ENCODE measurements at regions not wholly inside any gene's neighbourhood (a gene's known extent, or its start where the extent isn't known, plus 50 kb on each side); places are given as distances from the start of the nearest gene placed in this dataset.

DNA sequence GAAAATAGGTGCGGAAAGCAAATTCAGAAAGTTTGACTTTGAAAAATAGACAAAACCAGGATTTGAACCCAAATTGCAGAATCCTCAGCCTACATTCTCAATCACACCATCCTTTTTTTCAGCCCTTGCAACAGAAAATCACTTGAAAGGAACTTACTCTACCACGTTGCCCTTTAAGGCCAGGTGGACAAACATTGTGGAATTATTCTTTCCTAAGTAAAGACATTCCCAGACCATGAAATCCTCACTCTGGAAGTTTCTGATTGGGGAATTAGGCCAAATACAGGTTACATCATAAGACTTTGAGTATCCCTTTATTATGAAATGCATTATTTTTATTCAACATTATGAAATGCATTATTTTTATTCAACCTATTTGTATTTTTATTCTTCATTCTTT, 259.4 kb downstream of the RAD51AP2 start:
- no peaks in the 10 kb centered on the region for H3K27me3 ChIP-seq (ENCODE audit: insufficient read depth, low read depth, low read length)
- no peaks in the 10 kb centered on the region for H3K79me2 ChIP-seq (replicated peaks; ENCODE audit: insufficient read depth, low read length)
- no peaks in the 10 kb centered on the region for H3K9me3 ChIP-seq (ENCODE audit: low read length)
- H3K36me3 ChIP-seq (ENCODE audit: insufficient read depth, low read length) = no peaks in the 10 kb centered on the region
- no peaks in the 10 kb centered on the region for H3F3A ChIP-seq (ENCODE audit: insufficient read depth, low read length, poor library complexity, severe bottlenecking)
- H3K9me2 ChIP-seq (ENCODE audit: insufficient read depth, low read length) = no peaks in the 10 kb centered on the region
- no peak overlapping the region for H3K9ac ChIP-seq (ENCODE audit: low read length)
- TF ChIP-seq POLR2AphosphoS5 (IDR thresholded peaks at IDR 0.05) (no peak), TAF1 (IDR thresholded peaks at IDR 0.05; ENCODE audit: low read depth) (no peak), SMC3 (conservative IDR thresholded peaks at IDR 0.05; ENCODE audit: poor library complexity) (no peak), EP300 (conservative IDR thresholded peaks at IDR 0.05; ENCODE audit: poor library complexity, severe bottlenecking) (no peak), MXI1 (conservative IDR thresholded peaks at IDR 0.05; ENCODE audit: poor library complexity, severe bottlenecking) (no peak), EZH2 (IDR thresholded peaks at IDR 0.05; ENCODE audit: borderline replicate concordance, insufficient read depth, low read length, poor library complexity, severe bottlenecking) (no peak), RAD21 (conservative IDR thresholded peaks at IDR 0.05) (no peak)
- TF ChIP-seq, protein P1, sequence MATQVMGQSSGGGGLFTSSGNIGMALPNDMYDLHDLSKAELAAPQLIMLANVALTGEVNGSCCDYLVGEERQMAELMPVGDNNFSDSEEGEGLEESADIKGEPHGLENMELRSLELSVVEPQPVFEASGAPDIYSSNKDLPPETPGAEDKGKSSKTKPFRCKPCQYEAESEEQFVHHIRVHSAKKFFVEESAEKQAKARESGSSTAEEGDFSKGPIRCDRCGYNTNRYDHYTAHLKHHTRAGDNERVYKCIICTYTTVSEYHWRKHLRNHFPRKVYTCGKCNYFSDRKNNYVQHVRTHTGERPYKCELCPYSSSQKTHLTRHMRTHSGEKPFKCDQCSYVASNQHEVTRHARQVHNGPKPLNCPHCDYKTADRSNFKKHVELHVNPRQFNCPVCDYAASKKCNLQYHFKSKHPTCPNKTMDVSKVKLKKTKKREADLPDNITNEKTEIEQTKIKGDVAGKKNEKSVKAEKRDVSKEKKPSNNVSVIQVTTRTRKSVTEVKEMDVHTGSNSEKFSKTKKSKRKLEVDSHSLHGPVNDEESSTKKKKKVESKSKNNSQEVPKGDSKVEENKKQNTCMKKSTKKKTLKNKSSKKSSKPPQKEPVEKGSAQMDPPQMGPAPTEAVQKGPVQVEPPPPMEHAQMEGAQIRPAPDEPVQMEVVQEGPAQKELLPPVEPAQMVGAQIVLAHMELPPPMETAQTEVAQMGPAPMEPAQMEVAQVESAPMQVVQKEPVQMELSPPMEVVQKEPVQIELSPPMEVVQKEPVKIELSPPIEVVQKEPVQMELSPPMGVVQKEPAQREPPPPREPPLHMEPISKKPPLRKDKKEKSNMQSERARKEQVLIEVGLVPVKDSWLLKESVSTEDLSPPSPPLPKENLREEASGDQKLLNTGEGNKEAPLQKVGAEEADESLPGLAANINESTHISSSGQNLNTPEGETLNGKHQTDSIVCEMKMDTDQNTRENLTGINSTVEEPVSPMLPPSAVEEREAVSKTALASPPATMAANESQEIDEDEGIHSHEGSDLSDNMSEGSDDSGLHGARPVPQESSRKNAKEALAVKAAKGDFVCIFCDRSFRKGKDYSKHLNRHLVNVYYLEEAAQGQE (IDR thresholded peaks at IDR 0.05; ENCODE audit: borderline replicate concordance) = no peak
- TF ChIP-seq, protein P2, sequence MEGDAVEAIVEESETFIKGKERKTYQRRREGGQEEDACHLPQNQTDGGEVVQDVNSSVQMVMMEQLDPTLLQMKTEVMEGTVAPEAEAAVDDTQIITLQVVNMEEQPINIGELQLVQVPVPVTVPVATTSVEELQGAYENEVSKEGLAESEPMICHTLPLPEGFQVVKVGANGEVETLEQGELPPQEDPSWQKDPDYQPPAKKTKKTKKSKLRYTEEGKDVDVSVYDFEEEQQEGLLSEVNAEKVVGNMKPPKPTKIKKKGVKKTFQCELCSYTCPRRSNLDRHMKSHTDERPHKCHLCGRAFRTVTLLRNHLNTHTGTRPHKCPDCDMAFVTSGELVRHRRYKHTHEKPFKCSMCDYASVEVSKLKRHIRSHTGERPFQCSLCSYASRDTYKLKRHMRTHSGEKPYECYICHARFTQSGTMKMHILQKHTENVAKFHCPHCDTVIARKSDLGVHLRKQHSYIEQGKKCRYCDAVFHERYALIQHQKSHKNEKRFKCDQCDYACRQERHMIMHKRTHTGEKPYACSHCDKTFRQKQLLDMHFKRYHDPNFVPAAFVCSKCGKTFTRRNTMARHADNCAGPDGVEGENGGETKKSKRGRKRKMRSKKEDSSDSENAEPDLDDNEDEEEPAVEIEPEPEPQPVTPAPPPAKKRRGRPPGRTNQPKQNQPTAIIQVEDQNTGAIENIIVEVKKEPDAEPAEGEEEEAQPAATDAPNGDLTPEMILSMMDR (IDR thresholded peaks at IDR 0.05; ENCODE audit: poor library complexity, severe bottlenecking) = no peak
- no peak overlapping the region for H3K4me3 ChIP-seq (ENCODE audit: low read length)
- H3K4me2 ChIP-seq (ENCODE audit: low read length) = no peak overlapping the region
- no peak overlapping the region for H2AFZ ChIP-seq (ENCODE audit: low read depth, low read length)
- no peaks in the 10 kb centered on the region for H4K20me1 ChIP-seq (ENCODE audit: insufficient read depth)
- no peak overlapping the region for H3K27ac ChIP-seq (ENCODE audit: low read length)

DNA sequence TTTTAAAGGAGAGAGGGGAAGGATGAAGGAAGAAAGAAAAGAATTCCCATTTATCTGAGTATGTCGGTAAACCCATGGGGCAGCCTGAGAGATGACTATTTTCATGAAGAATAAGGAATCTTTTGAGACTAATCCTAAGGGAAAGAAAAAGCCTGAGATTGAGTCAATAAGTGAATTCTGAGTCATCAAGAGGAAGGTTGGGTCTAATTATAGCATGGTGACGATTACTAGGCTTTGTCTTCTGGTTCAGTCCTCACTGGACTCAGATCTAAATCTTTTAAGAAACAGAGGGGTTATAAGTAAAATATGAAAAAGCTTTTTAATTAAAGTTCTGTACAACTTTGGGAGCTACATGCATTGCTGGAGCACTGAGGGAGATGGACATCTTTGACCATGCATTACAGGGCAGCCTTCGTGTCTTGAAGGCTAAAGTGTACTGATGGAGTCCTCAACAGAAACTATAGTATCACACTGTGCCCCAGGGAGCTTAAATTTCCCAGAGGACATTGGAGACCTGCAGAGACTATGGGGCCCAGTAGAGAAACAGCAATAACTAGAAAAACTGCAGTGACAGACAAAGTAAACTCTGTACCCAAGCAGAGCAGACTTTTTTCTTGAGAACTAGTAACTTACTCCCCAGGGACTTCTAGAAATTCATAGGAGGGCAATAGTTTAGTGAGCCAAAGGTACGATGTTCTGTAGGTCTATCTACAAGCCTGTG, 260.9 kb downstream of the RAD51AP2 start:
- Histone ChIP-seq H4K20me1 (ENCODE audit: insufficient read depth) (no peaks in the 10 kb centered on the region), H3K27me3 (ENCODE audit: insufficient read depth, low read depth, low read length) (no peaks in the 10 kb centered on the region), H3K27ac (ENCODE audit: low read length) (no peak overlapping the region), H3K4me2 (ENCODE audit: low read length) (no peak overlapping the region), H3K9me3 (ENCODE audit: low read length) (no peaks in the 10 kb centered on the region), H3K79me2 (replicated peaks; ENCODE audit: insufficient read depth, low read length) (no peaks in the 10 kb centered on the region), H3K36me3 (ENCODE audit: insufficient read depth, low read length) (no peaks in the 10 kb centered on the region), H3K4me3 (ENCODE audit: low read length) (no peak overlapping the region), H3F3A (ENCODE audit: insufficient read depth, low read length, poor library complexity, severe bottlenecking) (no peaks in the 10 kb centered on the region), H3K9ac (ENCODE audit: low read length) (no peak overlapping the region), H3K9me2 (ENCODE audit: insufficient read depth, low read length) (no peaks in the 10 kb centered on the region), H2AFZ (ENCODE audit: low read depth, low read length) (no peak overlapping the region)
- TF ChIP-seq MXI1 (conservative IDR thresholded peaks at IDR 0.05; ENCODE audit: poor library complexity, severe bottlenecking) (no peak), TAF1 (IDR thresholded peaks at IDR 0.05; ENCODE audit: low read depth) (no peak), EP300 (conservative IDR thresholded peaks at IDR 0.05; ENCODE audit: poor library complexity, severe bottlenecking) (no peak), SMC3 (conservative IDR thresholded peaks at IDR 0.05; ENCODE audit: poor library complexity) (no peak), EZH2 (IDR thresholded peaks at IDR 0.05; ENCODE audit: borderline replicate concordance, insufficient read depth, low read length, poor library complexity, severe bottlenecking) (no peak), RAD21 (conservative IDR thresholded peaks at IDR 0.05) (no peak), POLR2AphosphoS5 (IDR thresholded peaks at IDR 0.05) (no peak)
- TF ChIP-seq, protein P2 (IDR thresholded peaks at IDR 0.05; ENCODE audit: poor library complexity, severe bottlenecking) = no peak
- TF ChIP-seq, protein P1 (IDR thresholded peaks at IDR 0.05; ENCODE audit: borderline replicate concordance) = no peak

Data from neural cell (in vitro differentiated cells).